Endometrium (tissue), 2 donors: ENCODE measurements at regions not wholly inside any gene's neighbourhood (a gene's known extent, or its start where the extent isn't known, plus 50 kb on each side); places are given as distances from the start of the nearest gene placed in this dataset.
"Not testable (repeated sequence)": the region's sequence is repeated elsewhere in the genome, so short reads cannot be mapped to it uniquely, and the experiment has no call there.

Experiments
- FAIRE-seq: peaks from 2 replicates; lab custom pipeline; 2012; peaks lifted over from hg19 to GRCh38; lab: Jason Lieb, UNC
- donor health status: control.
- donor health status: control.

GRCh38 chr17:54353789-54354525 is 531.2 kb downstream of the KIF2B start:
- FAIRE-seq = no peak

DNA sequence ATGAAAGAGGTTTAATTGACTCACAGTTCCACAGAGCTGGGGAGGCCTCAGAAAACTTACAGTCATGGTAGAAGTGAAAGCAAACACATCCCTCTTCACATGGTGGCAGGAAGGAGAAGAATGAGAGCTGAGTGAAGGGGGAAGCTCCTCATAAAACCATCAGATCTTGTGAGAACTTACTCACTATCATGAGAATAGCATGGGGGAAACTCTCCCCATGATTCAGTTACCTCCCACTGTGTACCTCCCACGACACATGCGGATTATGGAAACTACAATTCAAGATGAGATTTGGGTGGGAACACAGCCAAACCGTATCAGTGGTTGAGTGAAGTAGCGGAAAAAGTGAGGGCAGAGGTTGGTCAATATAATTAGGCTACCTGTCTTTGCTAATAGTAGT is 538.3 kb downstream of the KIF2B start:
- not testable (repeated sequence) for FAIRE-seq

GRCh38 chr17:54368906-54369305 is 531.7 kb upstream of the TOM1L1 start:
- no peak for FAIRE-seq

DNA sequence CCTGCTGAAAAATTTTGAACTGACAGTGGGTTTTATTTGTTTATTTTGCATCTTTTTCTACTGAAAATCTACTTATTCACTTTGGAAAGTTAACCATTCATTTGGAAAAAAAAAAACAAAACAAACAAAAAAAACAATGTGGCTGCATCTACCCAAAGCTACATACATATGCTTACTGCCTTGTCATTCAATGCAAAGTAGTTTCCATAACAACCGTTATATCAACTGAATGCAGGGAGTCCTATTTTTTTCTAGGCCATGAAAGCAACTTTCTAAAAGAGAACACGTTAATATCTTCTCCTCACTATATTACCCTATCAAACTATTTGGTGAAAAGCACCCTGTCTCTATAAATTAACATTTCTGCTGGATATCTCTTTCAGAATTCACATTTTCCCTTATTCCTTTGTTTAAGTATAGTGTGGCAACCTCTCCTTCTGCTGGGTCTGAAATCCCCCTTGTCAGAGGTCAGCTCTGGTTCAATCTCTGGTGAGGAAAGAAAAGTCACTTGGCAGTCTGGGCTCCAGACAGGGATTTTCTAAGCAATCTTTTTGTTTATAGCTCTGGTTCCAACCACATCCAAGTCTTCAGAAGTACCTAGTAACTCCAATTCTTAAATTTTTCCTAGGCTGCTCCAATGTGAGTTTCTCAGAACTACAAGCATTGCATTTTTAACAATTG is 528.4 kb upstream of the TOM1L1 start:
- FAIRE-seq = no peak

- no peak for FAIRE-seq
Measured at GRCh38 chr17:54373970-54374369, 526.7 kb upstream of the TOM1L1 start.

GRCh38 chr17:54376409-54376808 is 524.2 kb upstream of the TOM1L1 start:
- not testable (repeated sequence) for FAIRE-seq

- no peak for FAIRE-seq
Measured at GRCh38 chr17:54381482-54381881, 519.2 kb upstream of the TOM1L1 start.

GRCh38 chr17:54404259-54404658 is 496.4 kb upstream of the TOM1L1 start:
- FAIRE-seq = no peak

- FAIRE-seq = no peak
Measured at GRCh38 chr17:54405826-54406225, 494.8 kb upstream of the TOM1L1 start.

GRCh38 chr17:54408731-54409130 is 491.9 kb upstream of the TOM1L1 start:
- no peak for FAIRE-seq

GRCh38 chr17:54418467-54418866 is 482.2 kb upstream of the TOM1L1 start:
- FAIRE-seq = no peak

- no peak for FAIRE-seq
Measured at GRCh38 chr17:54425671-54426070, 475.0 kb upstream of the TOM1L1 start.

GRCh38 chr17:54426296-54426886 is 474.3 kb upstream of the TOM1L1 start:
- no peak for FAIRE-seq

DNA sequence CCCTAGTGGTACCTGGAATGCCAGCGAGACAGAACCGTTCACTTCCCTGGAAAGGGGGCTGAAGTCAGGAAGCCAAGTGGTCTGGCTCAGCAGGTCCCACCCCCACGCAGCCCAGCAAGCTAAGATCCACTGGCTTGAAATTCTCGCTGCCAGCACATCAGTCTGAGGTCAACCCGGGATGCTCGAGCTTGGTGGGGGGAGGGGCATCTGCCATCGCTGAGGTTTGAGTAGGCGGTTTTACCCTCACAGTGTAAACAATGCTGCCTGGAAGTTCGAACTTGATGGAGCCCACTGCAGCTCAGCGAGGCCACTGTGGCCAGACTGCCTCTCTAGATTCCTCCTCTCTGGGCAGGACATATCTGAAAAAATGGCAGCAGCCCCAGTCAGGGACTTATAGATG is 464.7 kb upstream of the TOM1L1 start:
- no peak for FAIRE-seq

DNA sequence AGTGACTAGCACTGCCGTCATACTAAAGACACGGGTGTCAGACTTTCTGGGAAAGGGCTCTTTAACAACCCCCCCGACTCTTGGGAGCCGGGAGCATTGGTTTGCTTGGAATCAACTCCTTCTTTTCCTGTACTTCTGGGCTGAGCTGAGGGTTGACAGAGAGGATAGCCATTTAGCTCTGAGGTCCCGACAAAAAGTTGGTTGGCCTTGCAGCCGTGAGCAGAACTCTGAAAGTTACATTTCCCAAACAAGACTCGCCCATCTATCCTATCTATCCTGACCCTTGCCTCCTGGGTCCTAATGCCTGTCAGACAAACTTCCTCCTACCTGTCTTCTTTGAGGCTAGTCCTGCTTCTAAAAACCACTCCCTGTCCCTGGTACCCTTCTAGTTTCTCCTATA is 460.8 kb upstream of the TOM1L1 start:
- FAIRE-seq = no peak

- FAIRE-seq = no peak
Measured at GRCh38 chr17:54451051-54451450, 449.6 kb upstream of the TOM1L1 start.

DNA sequence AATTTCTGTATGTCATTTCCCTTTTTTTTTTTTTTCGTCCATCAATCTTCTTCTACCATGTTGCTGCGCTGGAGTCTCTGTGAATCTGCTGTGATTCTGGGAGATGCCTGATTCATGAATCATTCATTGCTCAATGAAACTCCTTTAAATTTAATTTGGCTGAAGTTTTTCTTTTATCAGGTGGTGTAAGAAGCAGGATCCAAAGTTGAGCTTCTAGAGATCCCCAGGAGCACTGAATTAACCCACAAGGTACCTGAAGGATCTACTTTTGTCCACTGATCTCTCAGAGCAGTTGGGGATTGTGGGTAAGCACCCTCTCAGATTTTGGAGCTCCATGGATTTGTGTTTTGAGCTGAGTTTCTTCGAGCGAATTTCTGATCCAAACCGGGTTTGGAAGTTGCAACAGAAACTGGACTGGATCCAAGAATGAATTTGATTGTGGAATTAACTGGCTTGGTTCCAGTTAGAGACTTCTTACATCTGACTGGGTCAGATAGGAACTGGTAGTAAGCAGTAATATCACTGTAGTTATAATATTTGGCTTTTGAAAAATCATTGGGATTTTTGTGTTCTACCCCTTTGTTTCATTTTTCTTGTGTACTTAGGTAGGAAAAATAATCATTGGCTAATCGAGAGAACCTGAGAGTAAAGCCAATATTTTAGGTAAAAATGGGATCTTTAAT is 447.8 kb upstream of the TOM1L1 start:
- no peak for FAIRE-seq

GRCh38 chr17:54455251-54455868 is 445.3 kb upstream of the TOM1L1 start:
- FAIRE-seq = no peak

GRCh38 chr17:54465443-54465842 is 435.2 kb upstream of the TOM1L1 start:
- FAIRE-seq = not testable (repeated sequence)

DNA sequence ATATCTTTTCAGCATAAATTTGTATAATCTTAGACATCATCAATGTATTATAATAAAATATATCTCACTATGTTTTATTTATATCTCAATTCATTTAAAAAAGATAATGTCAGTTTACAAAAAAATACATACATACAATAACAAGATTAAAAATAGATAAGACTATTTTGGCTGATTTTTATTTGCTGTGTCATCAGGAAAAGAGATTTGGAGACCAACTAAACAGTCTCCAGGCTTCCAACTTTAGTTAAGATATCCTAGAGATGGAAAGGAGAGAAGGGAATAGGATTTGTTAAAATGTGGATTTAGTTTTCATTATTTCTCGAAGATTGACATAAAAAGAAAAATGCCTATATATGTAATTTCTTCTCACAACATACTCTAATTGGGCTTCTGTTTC is 433.8 kb upstream of the TOM1L1 start:
- no peak for FAIRE-seq

DNA sequence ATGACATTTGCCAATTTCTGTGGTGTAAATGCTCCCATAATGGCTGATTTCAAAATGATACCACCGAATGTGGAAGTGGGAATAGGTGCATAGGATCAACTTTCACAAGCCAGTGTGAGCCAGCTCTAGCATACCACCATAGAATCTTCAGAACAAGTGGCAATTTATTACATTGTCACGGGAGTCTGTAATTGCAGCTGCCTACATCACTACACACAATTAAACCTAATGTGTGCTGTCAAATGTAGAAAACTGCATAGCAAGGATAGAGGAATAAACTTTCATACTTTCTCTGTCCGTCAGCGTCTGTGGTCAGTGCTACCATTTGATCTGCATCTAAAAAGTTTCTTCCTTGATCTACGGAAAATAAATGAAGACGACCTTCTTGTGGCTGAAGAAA is 417.8 kb upstream of the TOM1L1 start:
- no peak for FAIRE-seq

DNA sequence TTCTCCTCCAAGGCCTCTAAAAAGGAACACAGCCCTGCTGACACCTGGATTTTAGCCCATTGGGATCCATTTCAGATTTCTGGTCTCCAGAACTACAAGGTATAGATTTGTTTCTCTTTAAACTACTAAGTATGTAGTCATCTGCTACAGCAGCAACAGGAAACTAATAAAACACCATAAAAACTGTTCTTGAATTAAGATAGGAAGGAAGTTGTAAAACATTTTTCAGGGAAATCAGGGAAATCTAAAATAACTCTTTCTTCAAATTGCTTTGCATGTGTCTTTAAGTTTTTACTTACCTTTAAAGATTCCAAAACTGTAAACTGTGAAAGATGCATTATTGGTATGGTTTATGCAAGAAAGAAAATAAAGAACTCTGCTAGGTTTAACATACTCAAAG is 407.0 kb upstream of the TOM1L1 start:
- FAIRE-seq = no peak
